Gastroesophageal sphincter (tissue), 4 donors: ENCODE measurements at regions not wholly inside any gene's neighbourhood (a gene's known extent, or its start where the extent isn't known, plus 50 kb on each side); places are given as distances from the start of the nearest gene placed in this dataset.

ENCODE experiments used
- ATAC-seq: fragments of 150-250 bp; one replicate; pipeline ENCODE4 v1.9.1; 2016; ENCODE audit warnings: mild to moderate bottlenecking, moderate library complexity
- H3K27ac ChIP-seq, 4 donors: fragments of 200-600 bp; sonication (generic) in 3 of 4; 1 replicate in 3 of 4; 2 replicates in 1 of 4; pipeline ENCODE4 v1.5.1; 2016 to 2019
- H3K27me3 ChIP-seq: fragments of 200-600 bp; sonication (generic); one replicate; pipeline ENCODE4 v1.5.1; 2019
- H3K36me3 ChIP-seq, 2 donors: fragments of 200-600 bp; sonication (generic); one replicate each; pipeline ENCODE4 v1.5.1; 2019; ENCODE audit warnings: control low read depth in 1 of 2
- H3K4me1 ChIP-seq, 3 donors: fragments of 200-600 bp; sonication (generic); 1 replicate in 2 of 3; 2 replicates in 1 of 3; pipeline ENCODE4 v1.5.1; 2016 to 2019; ENCODE audit warnings: control low read depth in 2 of 3
- H3K4me3 ChIP-seq, 2 donors: fragments of 200-600 bp; sonication (generic); one replicate each; pipeline ENCODE4 v1.5.1; 2019; ENCODE audit warnings: mild to moderate bottlenecking in 1 of 2, moderate library complexity in 1 of 2
- H3K9me3 ChIP-seq, 3 donors: fragments of 200-600 bp; sonication (generic); one replicate each; pipeline ENCODE4 v1.5.1; 2017 to 2019; ENCODE audit warnings: control low read depth in 2 of 3
- CTCF ChIP-seq, 4 experiments: fragments of 200-600 bp in 2 of 4; fragments of 450-650 bp in 2 of 4; sonication (generic) in 1 of 4; IDR thresholded peaks; one replicate each; pipeline ENCODE4 v1.5.1; 2017 to 2019; ENCODE audit warnings: antibody characterized with exemption in 4 of 4, mild to moderate bottlenecking in 2 of 4, moderate library complexity in 2 of 4
- EP300 ChIP-seq: sonication (generic); formaldehyde crosslinking; IDR thresholded peaks from one replicate; pipeline ENCODE4 v1.6.1; 2017; ENCODE audit warnings: antibody characterized with exemption, mild to moderate bottlenecking
- POLR2A ChIP-seq, 2 donors: fragments of 450-650 bp; IDR thresholded peaks; one replicate each; pipeline ENCODE4 v1.6.1; 2017; ENCODE audit warnings: antibody characterized with exemption in 2 of 2, mild to moderate bottlenecking in 2 of 2, moderate library complexity in 1 of 2
- POLR2AphosphoS5 ChIP-seq: sonication (generic); formaldehyde crosslinking; IDR thresholded peaks from one replicate; pipeline ENCODE4 v1.6.1; 2017; ENCODE audit warnings: antibody characterized with exemption
- WGBS, 2 donors: methylation state at CpG; one replicate each; pipeline ENCODE4 v1.1.5; 2018; ENCODE audit warnings: low coverage in 1 of 2; 5-methylcytosine and 5-hydroxymethylcytosine counted together

GRCh38 chr6:91099479-91099878 is 512.6 kb upstream of the MAP3K7 start:
- TF ChIP-seq POLR2AphosphoS5, result no peak
- no peak for TF ChIP-seq POLR2A (IDR thresholded peaks at IDR 0.05)
- no peak for TF ChIP-seq EP300
- no peak for TF ChIP-seq CTCF (IDR thresholded peaks at IDR 0.05)

GRCh38 chr6:91098006-91098405 is 511.1 kb upstream of the MAP3K7 start:
- Histone ChIP-seq H3K27ac (no peak overlapping the region), H3K9me3 (no peaks in the 10 kb centered on the region), H3K36me3 (no peaks in the 10 kb centered on the region), H3K27me3 (no peaks in the 10 kb centered on the region), H3K4me3 (no peak overlapping the region), H3K4me1 (peaks cover 0 to 13% (median 0%) of the 10 kb centered on the region in 3 donors)
- ATAC-seq, result no peak
- TF ChIP-seq POLR2A (IDR thresholded peaks at IDR 0.05) (no peak), POLR2AphosphoS5 (no peak), EP300 (no peak), CTCF (IDR thresholded peaks at IDR 0.05) (no peak)
- WGBS, 2 donors, result 62 to 72% methylated on average over 4 to 5 of the region's 5 CpGs

More at GRCh38 chr6:91099479-91099878, 512.6 kb upstream of the MAP3K7 start:
- Histone ChIP-seq H3K4me3 (no peak overlapping the region), H3K27ac (no peak overlapping the region), H3K36me3 (no peaks in the 10 kb centered on the region), H3K4me1 (peaks cover 0 to 13% (median 0%) of the 10 kb centered on the region in 3 donors), H3K27me3 (no peaks in the 10 kb centered on the region), H3K9me3 (no peaks in the 10 kb centered on the region)
- no peak for ATAC-seq
- 50% methylated on average over 1 of the region's 1 CpG; no CpG with 5 or more reads in 1 of the 2 donors for WGBS, 2 donors

GRCh38 chr6:91097364-91097763 is 510.5 kb upstream of the MAP3K7 start:
- TF ChIP-seq POLR2A (IDR thresholded peaks at IDR 0.05) (no peak), CTCF (IDR thresholded peaks at IDR 0.05) (no peak), EP300 (no peak), POLR2AphosphoS5 (no peak)
- ATAC-seq, result no peak
- H3K27ac ChIP-seq, result no peak overlapping the region
- no peaks in the 10 kb centered on the region for H3K36me3 ChIP-seq
- H3K27me3 ChIP-seq, result no peaks in the 10 kb centered on the region
- no peak overlapping the region for H3K4me3 ChIP-seq
- peaks cover 0 to 13% (median 0%) of the 10 kb centered on the region in 3 donors for H3K4me1 ChIP-seq
- WGBS, 2 donors, result 13 to 15% methylated on average over 2 to 5 of the region's 5 CpGs
- no peaks in the 10 kb centered on the region for H3K9me3 ChIP-seq

GRCh38 chr6:91094806-91095475 is 508.1 kb upstream of the MAP3K7 start:
- ATAC-seq, result no peak
- TF ChIP-seq EP300 (no peak), CTCF (IDR thresholded peaks at IDR 0.05) (no peak), POLR2A (IDR thresholded peaks at IDR 0.05) (no peak), POLR2AphosphoS5 (no peak)
- no peaks in the 10 kb centered on the region for H3K9me3 ChIP-seq

GRCh38 chr6:91094341-91094740 is 507.5 kb upstream of the MAP3K7 start:
- no peak for TF ChIP-seq POLR2A (IDR thresholded peaks at IDR 0.05)
- no peak for TF ChIP-seq POLR2AphosphoS5
- no peak for TF ChIP-seq EP300
- TF ChIP-seq CTCF (IDR thresholded peaks at IDR 0.05), result no peak
- no peak for ATAC-seq
- Histone ChIP-seq H3K27ac (no peak overlapping the region), H3K36me3 (no peaks in the 10 kb centered on the region), H3K27me3 (no peaks in the 10 kb centered on the region), H3K4me3 (no peak overlapping the region), H3K9me3 (no peaks in the 10 kb centered on the region), H3K4me1 (peaks cover 0 to 13% (median 0%) of the 10 kb centered on the region in 3 donors)

More at GRCh38 chr6:91094806-91095475, 508.1 kb upstream of the MAP3K7 start:
- no peak overlapping the region for H3K4me3 ChIP-seq
- no peaks in the 10 kb centered on the region for H3K36me3 ChIP-seq
- H3K27ac ChIP-seq, result no peak overlapping the region
- peaks cover 0 to 13% (median 0%) of the 10 kb centered on the region in 3 donors for H3K4me1 ChIP-seq
- no peaks in the 10 kb centered on the region for H3K27me3 ChIP-seq
